PC-3 (cell line): ENCODE measurements at regions not wholly inside any gene's neighbourhood (a gene's known extent, or its start where the extent isn't known, plus 50 kb on each side); places are given as distances from the start of the nearest gene placed in this dataset.

ENCODE experiments used
- ATAC-seq: fragments of 200-7000 bp; cut with Tn5 transposase; 2 replicates; pipeline ENCODE4 v1.9.1; 2020; ENCODE audit warnings: mild to moderate bottlenecking, moderate library complexity
- BruUV-seq: library from RNA; stranded (reverse); fragments of 400-500 nt; replicated peaks from 2 replicates; lab custom pipeline; 2021; lab: Mats Ljungman, UMichigan
- CTCF ChIA-PET: fragments of 300-600 bp; sonication (Branson Sonifier 250); formaldehyde crosslinking; loops from one replicate; lab custom pipeline; 2022; ENCODE audit warnings: antibody characterized with exemption; lab: Charles Lee
- POLR2A ChIA-PET: fragments of 300-600 bp; sonication (Branson Sonifier 250); formaldehyde crosslinking; loops from one replicate; lab custom pipeline; 2022; ENCODE audit warnings: antibody characterized with exemption; ENCODE audit not compliant: unreplicated experiment; lab: Charles Lee
- DNase-seq: peaks from one replicate; pipeline ENCODE4 v3.0.0-alpha.2; 2015
- H2AFZ ChIP-seq: fragments of 300-600 bp; sonication (generic); 2 replicates; pipeline ENCODE4 v1.6.0; 2016; ENCODE audit warnings: antibody characterized with exemption, low read length
- H3F3A ChIP-seq: fragments of 300-600 bp; sonication (generic); one replicate; pipeline ENCODE4 v1.6.0; 2017; ENCODE audit warnings: antibody characterized with exemption, low read length, control low read depth, mild to moderate bottlenecking; ENCODE audit not compliant: unreplicated experiment
- H3K27ac ChIP-seq: fragments of 300-600 bp; sonication (generic); 2 replicates; pipeline ENCODE4 v1.5.1; 2016; ENCODE audit warnings: mild to moderate bottlenecking, low read length
- H3K27me3 ChIP-seq: fragments of 300-600 bp; sonication (generic); 2 replicates; pipeline ENCODE4 v1.6.1; 2016; ENCODE audit warnings: low read length, mixed read lengths
- H3K36me3 ChIP-seq: fragments of 300-600 bp; sonication (generic); 2 replicates; pipeline ENCODE4 v1.6.1; 2016; ENCODE audit warnings: low read depth, mixed run types, low read length, mixed read lengths
- H3K4me1 ChIP-seq: fragments of 300-600 bp; sonication (generic); 2 replicates; pipeline ENCODE4 v1.5.1; 2016; ENCODE audit warnings: low read length; ENCODE audit not compliant: insufficient read depth
- H3K4me2 ChIP-seq: fragments of 300-600 bp; sonication (generic); 2 replicates; pipeline ENCODE4 v1.6.0; 2016; ENCODE audit warnings: low read length
- H3K4me3 ChIP-seq: fragments of 300-600 bp; sonication (generic); 2 replicates; pipeline ENCODE4 v1.5.1; 2016; ENCODE audit warnings: mild to moderate bottlenecking, low read length, mixed read lengths
- H3K79me2 ChIP-seq: fragments of 300-600 bp; sonication (generic); 2 replicates; pipeline ENCODE4 v1.6.1; 2017; ENCODE audit warnings: low read length, mixed read lengths
- H3K9ac ChIP-seq: fragments of 300-600 bp; sonication (generic); 2 replicates; pipeline ENCODE4 v1.6.0; 2016; ENCODE audit warnings: mild to moderate bottlenecking, low read length
- H3K9me2 ChIP-seq: fragments of 300-600 bp; sonication (generic); replicated peaks from 2 replicates; pipeline ENCODE4 v1.6.1; 2016; ENCODE audit warnings: mixed run types, low read length, mixed read lengths
- H3K9me3 ChIP-seq: fragments of 300-600 bp; sonication (generic); 2 replicates; pipeline ENCODE4 v1.6.1; 2016; ENCODE audit warnings: low read length, mixed read lengths
- H4K20me1 ChIP-seq: fragments of 300-600 bp; sonication (generic); 2 replicates; pipeline ENCODE4 v1.6.1; 2016; ENCODE audit warnings: low read length, mixed read lengths
- EZH2 ChIP-seq: fragments of 300-600 bp; sonication (generic); IDR thresholded peaks from one replicate; pipeline ENCODE4 v1.6.1; 2017; ENCODE audit warnings: antibody characterized with exemption, mild to moderate bottlenecking, low read length; ENCODE audit not compliant: unreplicated experiment
- EZH2phosphoT487 ChIP-seq: fragments of 300-600 bp; sonication (generic); IDR thresholded peaks from 2 replicates; pipeline ENCODE4 v1.6.1; 2018; ENCODE audit warnings: mild to moderate bottlenecking, antibody characterized with exemption, low read length, borderline replicate concordance
- intact Hi-C: fragments of 100-400 bp; cut with micrococcal nuclease; formaldehyde crosslinking; loops from 2 replicates; pipeline ENCODE4 v1.9.0; 2023
- TF ChIP-seq, protein P1 (sequence below): fragments of 300-600 bp; sonication (generic); conservative IDR thresholded peaks from 2 replicates; pipeline ENCODE4 v1.5.1; 2017; ENCODE audit warnings: antibody characterized with exemption, low read depth, mild to moderate bottlenecking, low read length

DNA sequence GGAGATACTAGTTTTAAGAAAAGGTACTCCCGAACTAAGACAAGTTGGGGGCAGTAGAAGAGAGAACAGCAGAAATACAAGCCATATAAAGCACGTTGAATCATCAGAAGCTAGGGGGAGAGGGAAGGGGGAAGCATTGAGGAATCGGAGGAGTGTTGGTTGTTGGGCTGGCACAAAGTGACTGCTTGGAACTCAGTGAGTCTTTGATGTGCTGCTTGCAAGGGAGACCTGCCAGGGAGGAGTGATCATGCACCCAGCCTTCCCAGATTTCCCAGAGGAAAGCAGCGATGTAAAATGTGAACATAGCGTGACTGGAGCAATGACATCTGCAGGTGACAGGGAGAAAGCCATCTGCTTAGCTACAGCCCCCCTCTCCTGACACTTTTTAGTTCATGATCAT is 192.4 kb upstream of the IL12A start:
- intact Hi-C loops: no loop called here
- no peak overlapping the region for H3K9ac ChIP-seq

DNA sequence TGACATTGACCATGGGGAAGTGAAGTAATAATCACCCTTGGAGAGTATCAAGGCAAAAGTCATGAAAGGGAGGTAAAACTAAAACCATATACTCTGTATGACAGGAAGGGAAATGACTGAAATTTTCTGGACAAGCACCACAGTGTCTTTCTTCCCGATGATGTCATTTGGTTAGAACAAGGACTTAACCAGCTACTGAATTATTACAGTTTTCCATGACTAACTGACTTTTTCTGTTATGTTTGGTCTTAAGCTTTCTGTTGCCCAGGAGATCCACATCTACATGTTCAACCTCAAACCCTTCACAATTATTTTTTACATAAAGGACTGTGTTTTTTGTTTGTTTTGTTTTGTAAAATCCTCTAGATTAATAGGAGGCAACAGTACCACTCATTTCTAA is 191.9 kb upstream of the IL12A start:
- Histone ChIP-seq H3K27me3 (no peaks in the 10 kb centered on the region), H3K4me1 (peaks cover 7% of the 10 kb centered on the region; the same call in 1 of the 2 replicates), H3K27ac (no peak overlapping the region), H3K79me2 (peaks cover 97% of the 10 kb centered on the region), H3K4me2 (no peak overlapping the region), H3K9me2 (no peaks in the 10 kb centered on the region), H3F3A (no peaks in the 10 kb centered on the region), H4K20me1 (peaks cover 9% of the 10 kb centered on the region; the same call in 1 of the 2 replicates), H3K9me3 (no peaks in the 10 kb centered on the region), H3K4me3 (no peak overlapping the region), H3K9ac (no peak overlapping the region), H3K36me3 (no peaks in the 10 kb centered on the region), H2AFZ (no peak overlapping the region)
- intact Hi-C loops: no loop called here
- TF ChIP-seq EZH2: no peak
- TF ChIP-seq EZH2phosphoT487: no peak
- TF ChIP-seq, protein P1, sequence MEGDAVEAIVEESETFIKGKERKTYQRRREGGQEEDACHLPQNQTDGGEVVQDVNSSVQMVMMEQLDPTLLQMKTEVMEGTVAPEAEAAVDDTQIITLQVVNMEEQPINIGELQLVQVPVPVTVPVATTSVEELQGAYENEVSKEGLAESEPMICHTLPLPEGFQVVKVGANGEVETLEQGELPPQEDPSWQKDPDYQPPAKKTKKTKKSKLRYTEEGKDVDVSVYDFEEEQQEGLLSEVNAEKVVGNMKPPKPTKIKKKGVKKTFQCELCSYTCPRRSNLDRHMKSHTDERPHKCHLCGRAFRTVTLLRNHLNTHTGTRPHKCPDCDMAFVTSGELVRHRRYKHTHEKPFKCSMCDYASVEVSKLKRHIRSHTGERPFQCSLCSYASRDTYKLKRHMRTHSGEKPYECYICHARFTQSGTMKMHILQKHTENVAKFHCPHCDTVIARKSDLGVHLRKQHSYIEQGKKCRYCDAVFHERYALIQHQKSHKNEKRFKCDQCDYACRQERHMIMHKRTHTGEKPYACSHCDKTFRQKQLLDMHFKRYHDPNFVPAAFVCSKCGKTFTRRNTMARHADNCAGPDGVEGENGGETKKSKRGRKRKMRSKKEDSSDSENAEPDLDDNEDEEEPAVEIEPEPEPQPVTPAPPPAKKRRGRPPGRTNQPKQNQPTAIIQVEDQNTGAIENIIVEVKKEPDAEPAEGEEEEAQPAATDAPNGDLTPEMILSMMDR: no peak
- CTCF ChIA-PET: no interaction called here
- no TSS peak for BruUV-seq
- peak; percentile 37 for DNase-seq
- POLR2A ChIA-PET: no interaction called here
- ATAC-seq: peak; percentile 29; the same call in 1 of the 2 replicates

More for the DNA sequence above, 192.4 kb upstream of the IL12A start:
- Histone ChIP-seq H3F3A (no peaks in the 10 kb centered on the region), H3K4me2 (no peak overlapping the region), H3K9me2 (no peaks in the 10 kb centered on the region), H2AFZ (no peak overlapping the region), H3K4me1 (peaks cover 7% of the 10 kb centered on the region; the same call in 1 of the 2 replicates), H3K79me2 (peaks cover 99% of the 10 kb centered on the region), H3K27ac (no peak overlapping the region), H3K27me3 (no peaks in the 10 kb centered on the region), H3K36me3 (no peaks in the 10 kb centered on the region), H3K9me3 (no peaks in the 10 kb centered on the region), H3K4me3 (no peak overlapping the region), H4K20me1 (peaks cover 8% of the 10 kb centered on the region; the same call in 1 of the 2 replicates)
- ChIA-PET POLR2A (no interaction called here), CTCF (no interaction called here)
- no peak for ATAC-seq
- no TSS peak for BruUV-seq
- TF ChIP-seq EZH2phosphoT487: no peak
- no peak for TF ChIP-seq EZH2
- TF ChIP-seq, protein P1: no peak
- DNase-seq: no peak

DNA sequence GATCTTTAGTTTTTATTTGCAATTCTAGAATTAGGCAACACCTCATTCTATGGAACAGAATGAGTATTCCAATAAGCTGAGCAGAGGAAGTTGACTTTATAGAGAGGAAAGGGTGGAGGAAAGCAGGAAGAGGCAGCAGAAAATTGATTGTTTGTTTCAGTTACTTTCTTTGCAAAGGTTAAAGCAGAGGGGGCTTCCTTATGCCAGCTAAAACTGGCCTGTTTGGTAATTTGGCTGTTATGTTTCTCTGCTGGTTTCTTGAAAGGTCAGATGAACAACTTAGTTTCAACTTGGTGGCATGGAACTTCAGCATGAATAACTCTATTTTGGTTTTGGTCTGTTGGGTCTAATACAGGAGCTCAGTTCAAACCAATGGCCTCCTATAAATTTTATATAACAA is 190.9 kb upstream of the IL12A start:
- DNase-seq (no peak), ATAC-seq (0 out of 2 replicates have a peak, but pooled peaks have one; percentile 24)
- BruUV-seq: no TSS peak
- H3K4me2 ChIP-seq: no peak overlapping the region
- H3K79me2 ChIP-seq: peaks cover 97% of the 10 kb centered on the region
- no peaks in the 10 kb centered on the region for H3K36me3 ChIP-seq
- no peak overlapping the region for H3K27ac ChIP-seq
- intact Hi-C loops: no loop called here
- no peaks in the 10 kb centered on the region for H3F3A ChIP-seq
- H4K20me1 ChIP-seq: 0 out of 2 replicates have a peak, but pooled peaks cover 12% of the 10 kb centered on the region
- H3K27me3 ChIP-seq: no peaks in the 10 kb centered on the region
- no peaks in the 10 kb centered on the region for H3K9me2 ChIP-seq
- H3K9me3 ChIP-seq: no peaks in the 10 kb centered on the region
- TF ChIP-seq, protein P1: no peak
- no peak for TF ChIP-seq EZH2
- TF ChIP-seq EZH2phosphoT487: no peak
- no peak overlapping the region for H2AFZ ChIP-seq
- peaks cover 2% of the 10 kb centered on the region; the same call in 1 of the 2 replicates for H3K4me1 ChIP-seq
- ChIA-PET POLR2A (no interaction called here), CTCF (no interaction called here)
- H3K9ac ChIP-seq: no peak overlapping the region
- H3K4me3 ChIP-seq: no peak overlapping the region
